Activated CD4-positive, alpha-beta T cell treated with anti-CD3 and anti-CD28 coated beads, Interleukin-2, amount 50 U/mL, for 16 hours (primary cell): ENCODE measurements at regions not wholly inside any gene's neighbourhood (a gene's known extent, or its start where the extent isn't known, plus 50 kb on each side); places are given as distances from the start of the nearest gene placed in this dataset.

Experiments
- DNase-seq: peaks from one replicate; pipeline ENCODE4 v3.0.0-alpha.2; 2020

DNA sequence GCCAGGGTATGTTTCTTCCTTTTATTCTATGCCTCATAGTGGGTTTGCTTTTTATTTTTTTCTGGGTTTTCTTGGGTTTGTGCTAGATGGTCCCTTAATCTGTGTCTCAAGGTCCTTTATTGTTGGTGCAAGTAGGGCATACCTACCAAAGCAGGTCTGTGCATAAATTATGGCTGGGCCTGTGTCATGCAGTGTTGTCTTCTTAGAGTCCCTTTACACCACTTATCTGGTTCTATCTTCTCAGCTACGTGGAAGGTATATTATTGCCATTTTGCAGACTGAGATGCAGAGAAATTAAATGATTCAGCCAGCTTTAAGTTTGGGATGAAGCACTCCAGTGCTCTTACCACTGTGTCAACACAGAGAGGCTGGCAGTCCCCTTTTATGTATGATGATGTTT, 293.5 kb upstream of the SOX2 start:
- no peak for DNase-seq

DNA sequence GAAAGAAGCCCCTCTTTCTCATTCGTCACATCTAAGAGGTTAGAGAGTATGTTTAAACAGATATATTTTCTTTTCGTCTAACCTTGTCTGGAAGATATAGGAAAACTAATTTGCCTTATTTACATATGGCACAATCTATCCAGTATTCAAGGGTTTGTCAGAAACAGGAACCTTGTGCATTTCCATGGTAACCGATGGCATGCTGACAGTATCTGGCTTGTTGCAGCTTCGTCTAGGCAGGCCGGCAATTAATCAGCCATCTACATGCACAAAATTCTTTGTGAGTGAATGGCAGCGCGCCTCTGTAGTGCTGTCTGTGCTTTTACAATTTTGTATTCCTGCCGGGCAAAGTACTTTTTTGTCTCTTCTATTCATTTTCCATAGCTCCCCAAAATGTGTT, 294.0 kb upstream of the SOX2 start:
- DNase-seq, result no peak

DNA sequence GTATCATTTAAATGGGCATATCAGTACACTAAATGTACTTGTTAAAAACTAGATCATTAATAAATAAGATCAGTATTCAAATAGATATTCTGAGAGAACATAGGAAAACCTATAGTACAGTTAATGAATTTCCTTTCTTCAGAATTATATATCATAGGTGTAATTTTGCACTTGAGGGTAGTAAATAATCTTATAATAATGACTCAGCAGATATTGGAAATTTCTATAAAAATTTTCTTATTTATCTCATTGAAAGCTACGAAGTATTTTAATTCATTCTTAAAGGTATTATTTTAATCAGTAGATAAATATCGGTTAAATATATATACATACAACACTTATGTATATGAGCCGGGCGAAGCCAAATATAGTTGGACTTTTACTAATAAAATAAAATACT, 300.9 kb upstream of the SOX2 start:
- no peak for DNase-seq

DNA sequence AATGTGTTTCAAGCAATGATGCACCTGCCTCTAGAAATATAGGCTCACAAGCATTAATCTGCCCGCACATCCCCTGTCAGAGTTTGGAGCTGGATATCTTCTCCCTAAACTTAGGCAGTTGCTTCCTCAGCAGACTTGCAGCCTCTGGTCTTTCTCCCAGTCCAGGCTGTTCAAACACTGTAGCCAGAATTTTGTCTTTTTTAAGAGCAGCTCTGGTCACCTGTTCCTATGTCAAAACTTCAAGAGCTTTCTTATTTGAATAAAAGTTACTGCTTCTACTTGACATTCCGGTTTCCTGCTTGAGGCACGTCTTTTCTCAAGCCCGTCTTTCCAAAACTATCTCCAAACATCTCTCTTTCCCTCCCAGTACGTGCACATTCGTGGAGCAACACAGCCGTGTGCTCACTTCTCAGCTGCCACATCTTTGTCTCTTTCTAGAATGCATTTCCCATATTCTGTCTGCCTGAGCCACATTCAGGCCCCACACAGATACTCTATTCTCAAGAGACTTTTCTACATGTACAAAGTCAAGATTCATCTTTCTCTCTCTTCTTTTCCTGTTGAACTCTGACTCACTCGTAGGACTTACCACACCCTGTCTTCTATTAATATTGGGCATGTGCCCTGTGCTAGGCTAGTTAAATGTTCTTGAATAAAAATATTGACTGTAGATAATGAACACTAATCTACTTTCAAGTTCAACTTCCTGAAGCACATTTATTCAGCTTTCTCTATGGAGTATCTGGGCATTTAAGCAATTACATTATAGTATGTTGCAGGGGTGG, 307.7 kb upstream of the SOX2 start:
- no peak for DNase-seq

DNA sequence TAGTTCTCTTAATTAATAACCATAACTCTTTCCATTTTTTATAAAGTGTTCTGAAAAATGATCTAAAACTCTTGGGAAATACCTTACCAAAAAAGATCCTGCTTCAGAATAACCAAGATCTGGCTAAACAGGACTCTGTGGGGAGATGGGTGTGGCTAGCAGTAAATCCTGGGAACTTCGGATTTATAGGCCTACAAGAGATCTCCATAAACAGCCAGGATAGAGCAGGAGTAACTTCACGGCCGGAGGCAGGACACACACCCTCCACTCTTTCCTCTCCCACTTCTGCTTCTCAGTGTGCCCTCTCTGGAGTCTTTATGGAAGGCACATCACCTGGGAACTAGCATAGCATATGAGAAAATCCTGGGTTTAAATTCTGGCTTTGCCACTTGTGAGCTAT, 309.4 kb upstream of the SOX2 start:
- no peak for DNase-seq

DNA sequence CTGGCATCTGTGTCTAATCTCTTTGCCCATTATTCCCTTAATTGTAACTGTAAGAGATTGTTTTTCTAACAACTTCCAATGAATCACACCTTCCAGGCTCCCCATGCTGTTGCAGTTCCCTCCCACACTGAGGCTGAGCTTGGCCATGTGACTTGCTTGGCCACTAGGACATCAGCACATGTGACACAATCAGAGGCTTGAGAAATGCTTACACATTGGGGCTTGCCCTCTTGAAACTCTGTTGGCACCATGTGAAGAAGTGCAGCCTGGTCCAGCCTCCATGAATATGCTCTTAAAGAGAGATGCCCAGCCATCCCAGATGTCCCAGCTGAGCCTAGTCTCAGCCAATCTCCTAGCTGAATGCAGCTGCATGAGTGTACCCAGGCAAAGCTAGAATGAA, 326.8 kb upstream of the SOX2 start:
- DNase-seq, result no peak

DNA sequence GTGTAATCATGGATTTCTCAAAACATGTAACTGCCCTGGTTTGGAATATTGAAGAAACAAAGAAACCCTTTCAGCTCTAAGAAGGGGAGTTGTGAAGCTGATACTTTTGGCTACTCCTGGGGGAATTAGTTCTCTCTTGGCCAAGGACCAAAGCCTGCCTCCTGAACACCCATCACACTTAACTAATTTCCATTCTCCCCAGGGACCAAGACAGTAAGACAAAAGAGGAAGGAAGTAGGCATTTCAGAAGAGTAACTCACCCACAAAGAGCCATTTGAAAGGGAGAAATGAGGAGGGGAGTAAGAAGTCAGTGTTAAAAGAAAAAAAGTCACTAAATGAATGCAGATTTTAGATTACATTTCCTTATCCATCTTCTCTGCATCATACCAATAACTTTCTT, 328.0 kb upstream of the SOX2 start:
- no peak for DNase-seq

DNA sequence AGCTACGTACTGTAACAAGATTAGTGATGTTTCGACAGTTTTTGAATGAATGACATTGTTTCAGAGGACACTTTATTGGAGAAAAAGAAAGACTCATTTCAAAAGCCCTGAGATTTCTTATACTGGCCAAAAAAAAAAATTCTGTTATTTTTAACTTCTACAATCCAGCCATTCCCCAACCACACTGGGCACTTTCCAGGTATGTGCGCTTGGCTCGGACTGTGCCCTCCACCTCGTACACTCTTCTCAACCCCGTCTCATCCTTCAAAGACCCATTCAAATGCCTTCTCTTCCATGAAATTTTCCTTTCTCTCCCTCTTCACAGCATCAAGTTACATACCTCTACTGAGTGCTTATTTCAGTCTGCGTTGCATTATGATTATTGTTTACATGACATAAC, 328.5 kb upstream of the SOX2 start:
- DNase-seq, result no peak

DNA sequence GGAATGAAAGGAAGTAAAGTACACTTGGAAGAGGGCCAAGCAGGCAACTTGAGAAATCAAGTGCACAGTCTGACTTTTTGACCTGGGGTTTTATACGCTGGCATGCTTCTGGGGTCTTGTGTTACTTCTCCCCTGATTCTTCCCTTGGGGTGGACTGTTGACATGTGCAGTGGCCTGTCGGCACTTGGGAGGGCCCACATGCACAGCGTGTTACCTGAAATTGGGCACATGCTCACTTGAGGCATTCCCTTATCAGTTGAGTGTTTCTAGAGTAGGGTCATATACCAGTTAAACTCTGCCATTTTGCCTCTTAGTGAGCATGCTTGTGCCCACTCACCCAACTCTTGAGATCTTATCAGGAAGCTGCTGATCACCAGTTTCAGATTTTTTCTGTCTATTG, 329.1 kb upstream of the SOX2 start:
- no peak for DNase-seq

DNA sequence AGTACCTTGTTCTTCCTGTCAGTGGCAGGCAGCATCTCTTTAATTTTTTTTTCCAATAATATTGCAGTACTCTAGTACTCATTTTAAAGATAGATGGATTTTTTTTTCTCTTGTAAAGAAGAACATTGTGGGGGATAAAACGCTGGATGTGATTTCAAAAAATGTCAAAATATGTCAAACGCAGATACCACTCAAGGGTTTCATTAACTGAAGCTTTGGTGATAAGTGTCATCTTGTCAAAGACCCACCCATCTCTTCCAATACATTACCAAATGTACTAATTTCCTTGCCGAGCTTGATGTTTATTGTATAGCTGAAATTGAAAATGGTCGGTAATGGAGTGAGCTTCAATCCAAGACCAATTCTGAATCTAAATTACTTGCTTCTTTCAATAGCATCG, 332.4 kb upstream of the SOX2 start:
- DNase-seq, result no peak

DNA sequence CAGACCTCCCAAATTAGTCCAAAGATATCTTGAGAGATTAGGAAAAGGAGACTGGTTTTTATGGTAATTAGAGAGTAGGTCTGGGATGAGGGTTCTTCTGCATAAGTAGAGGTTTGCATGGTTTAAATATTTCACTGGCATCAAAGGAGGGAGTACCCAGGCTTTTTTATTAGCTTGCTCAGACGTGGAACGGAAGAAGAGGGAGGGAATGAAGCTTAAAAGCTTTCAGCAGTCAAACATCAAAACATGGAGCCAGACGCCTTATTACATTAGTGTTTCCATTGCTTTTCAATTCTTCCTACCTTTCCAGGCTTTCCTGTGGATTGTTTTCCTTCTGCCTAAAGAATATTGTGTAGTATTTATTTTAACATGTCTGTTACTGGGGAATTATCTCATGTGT, 342.1 kb upstream of the SOX2 start:
- no peak for DNase-seq

DNA sequence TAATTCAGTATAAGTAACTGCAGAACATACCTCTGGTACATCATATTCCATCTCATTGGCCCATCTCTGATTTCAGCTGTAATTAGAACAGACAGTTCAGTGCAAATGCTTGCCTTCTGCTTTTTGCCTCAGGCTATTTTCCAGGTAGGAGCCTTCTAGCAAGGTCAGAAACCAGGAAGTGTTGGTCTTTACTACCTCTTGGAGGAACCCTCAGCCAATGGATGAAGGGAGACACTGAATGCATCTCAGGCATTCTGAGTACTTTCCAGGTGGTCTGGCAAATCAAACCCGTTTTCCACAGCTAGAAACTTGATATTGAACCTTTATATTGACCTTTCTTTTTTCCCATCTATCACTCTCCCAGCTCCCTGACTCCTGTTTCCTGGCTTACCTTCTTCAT, 348.5 kb upstream of the SOX2 start:
- DNase-seq, result no peak

DNA sequence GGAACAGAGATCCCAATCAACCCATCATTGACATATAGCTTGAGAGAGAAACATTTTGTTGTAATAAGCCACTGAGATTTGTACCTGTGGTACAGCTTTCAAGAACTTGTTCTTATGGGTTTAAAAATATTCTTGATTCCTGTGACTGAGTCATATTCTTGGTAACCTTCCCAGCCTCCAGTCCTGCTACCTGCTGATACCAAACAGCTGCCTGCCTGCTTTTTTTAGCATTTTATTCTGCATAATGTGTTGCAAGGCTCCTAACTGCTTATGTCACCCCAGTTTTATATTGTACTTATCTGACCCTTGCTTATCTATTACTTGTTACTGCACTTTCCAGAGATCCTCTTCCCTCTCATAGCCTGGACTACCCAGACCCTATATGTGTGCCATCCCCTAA, 349.3 kb upstream of the SOX2 start:
- DNase-seq, result no peak

DNA sequence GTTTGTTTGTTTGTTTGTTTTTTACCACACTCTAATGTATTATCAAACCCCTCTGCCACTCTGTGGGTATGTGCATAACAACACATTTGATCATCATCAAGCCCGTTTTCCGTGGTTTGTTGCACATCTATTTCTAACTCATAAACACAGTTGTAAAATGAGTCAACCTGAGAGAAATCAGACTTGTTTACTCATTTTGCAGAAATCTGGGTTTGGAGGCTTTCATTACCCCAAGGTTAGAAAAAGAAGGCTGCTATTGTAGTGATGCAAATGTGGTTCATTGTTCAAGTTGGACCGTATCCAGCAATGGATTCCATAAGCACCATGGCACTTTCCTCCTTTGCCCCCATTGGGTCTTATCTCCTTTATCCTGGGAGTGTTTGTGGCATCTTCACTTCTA, 353.2 kb upstream of the SOX2 start:
- DNase-seq, result peak; percentile 62

DNA sequence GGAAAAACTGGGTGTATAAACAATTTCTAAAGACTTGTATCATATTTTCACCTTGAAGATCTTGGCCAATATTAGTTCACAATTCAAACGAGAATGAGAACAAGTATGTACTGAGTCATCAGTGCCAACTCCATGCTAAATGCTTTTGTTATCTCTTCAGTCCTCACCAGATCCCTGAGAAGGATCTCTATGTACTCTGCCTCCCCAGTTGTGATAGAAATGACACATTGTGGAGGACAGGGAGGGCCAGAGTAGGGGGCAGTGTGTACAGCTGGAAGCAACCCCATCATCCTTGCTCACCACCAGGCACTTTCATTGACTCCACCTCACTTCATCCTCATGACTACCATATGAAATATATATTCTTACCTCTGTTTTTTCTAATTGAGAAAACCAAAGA, 353.7 kb upstream of the SOX2 start:
- DNase-seq, result no peak

DNA sequence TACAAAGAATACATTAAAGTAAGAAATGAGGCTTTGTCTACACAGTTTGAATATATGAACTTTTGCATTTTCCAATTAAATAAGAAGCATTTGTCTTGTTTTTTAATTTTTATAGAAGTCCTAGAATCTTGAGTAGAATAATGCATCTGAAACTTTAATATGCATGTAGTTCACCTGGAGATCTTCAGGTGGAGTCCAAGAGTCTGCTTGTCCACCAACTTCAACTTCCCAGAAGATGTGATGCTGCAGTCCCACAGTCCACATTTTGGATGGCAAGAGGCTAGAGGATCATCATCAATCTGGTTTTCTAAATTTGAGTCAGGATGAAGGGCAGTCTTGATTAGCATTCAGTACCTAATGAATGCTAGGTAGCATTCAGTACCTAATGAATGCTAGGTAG, 357.6 kb upstream of the SOX2 start:
- no peak for DNase-seq

DNA sequence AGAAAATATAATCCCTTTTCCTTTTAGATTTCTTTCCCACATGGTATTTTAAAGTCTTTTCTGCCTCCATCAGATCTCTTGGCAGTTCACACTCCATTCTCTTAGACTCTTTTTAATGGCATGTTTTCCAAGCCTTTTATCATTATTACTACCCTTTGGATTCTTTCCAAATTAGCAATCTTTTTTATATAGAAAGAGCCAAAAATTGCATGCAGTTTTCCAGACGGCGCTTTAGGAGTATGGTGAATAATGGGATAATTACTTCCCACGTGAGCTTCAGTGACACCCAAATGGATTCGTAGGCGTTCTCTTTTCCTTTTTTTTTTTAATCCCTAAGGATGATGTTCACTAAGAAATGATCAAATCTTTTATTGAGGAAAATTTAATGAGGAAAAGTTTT, 354.8 kb upstream of the DNAJC19 start:
- DNase-seq, result no peak

DNA sequence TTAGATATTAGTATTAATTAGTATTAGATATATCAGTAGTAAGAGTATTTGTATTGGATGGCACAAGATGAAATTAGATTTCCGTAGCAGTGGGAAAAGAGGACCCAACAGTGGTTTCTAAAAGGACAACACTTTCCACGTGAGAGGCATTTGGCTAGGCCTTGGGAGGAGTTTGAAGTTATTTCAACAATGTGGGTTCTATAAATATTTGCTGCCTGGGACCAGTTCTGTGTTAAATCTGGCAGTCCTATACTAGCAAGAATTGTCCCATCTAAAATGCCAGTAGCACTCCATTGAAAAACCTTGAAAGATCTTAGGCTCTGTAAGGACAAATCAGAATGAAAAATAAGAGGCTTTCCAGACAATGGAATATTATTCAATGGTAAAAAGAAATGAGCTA, 347.1 kb upstream of the DNAJC19 start:
- no peak for DNase-seq

DNA sequence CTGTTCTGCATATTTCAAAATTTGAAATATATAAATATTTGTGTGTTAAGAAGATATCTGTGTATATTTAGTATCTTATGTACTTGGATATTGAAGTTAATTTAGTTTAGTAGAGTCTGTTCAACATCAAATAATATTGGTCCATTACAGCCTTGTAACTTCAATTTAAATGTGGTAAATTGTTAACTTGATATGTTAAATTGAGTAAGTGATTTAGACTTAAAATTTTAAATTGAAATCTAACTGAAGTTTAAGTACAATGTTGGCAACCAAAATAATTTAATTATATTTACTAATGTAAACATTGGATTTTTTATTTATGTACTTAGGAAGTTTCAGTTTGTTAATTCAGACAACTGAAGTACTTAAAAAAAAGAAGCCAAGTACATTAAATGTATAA, 343.9 kb upstream of the DNAJC19 start:
- DNase-seq, result no peak

DNA sequence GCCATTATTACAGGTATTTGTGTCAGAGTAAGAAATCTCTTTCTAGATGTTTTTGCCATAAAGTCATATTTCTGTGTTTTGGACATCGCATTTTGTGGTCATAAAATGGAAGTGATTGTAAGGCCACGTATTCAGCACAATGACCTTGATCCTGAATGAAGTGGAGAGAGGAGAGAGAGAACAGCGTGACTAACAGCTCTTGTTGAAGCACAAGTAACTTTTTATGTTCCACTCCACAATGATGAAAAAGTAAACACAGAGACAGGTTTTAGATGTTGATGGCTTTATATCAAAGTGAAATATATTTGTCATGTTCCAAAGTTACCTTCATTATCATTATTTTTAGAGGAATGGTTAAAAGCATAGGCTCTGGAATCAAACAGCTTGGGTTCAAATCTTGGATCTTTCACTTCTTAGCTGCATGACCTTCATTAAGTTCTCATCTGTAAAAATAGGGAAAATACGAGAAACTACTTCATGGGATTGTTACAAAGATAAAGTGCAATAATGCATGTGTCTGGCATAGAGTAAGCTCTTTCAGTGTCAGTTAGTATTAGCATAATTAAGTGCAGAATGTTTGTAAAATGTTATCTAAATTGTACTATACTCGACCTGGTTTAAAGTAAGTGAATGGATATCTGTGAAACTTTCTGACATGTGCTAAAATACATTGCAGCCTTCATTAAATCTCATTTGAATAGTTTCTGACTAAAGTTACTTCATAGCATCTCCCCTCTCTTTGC, 341.5 kb upstream of the DNAJC19 start:
- DNase-seq, result no peak

DNA sequence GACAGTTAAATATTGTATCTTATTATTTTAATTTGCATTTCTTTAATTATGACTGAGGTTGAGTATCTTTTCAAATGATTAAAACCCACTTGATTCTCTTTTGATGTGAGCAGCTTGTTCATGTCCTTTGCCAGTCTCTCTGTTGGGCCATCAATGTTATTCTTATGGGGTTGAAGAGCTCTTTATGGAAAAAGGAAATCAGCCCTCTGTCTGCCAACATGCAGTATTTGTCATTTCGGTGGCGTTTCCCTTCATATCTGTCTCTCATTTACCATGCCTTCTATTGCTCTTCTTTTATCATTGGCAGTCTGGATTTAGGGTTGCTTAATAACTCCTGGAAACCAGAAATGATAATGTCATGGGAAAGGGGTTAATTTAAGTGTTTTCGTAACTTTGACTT, 340.7 kb upstream of the DNAJC19 start:
- DNase-seq, result no peak

DNA sequence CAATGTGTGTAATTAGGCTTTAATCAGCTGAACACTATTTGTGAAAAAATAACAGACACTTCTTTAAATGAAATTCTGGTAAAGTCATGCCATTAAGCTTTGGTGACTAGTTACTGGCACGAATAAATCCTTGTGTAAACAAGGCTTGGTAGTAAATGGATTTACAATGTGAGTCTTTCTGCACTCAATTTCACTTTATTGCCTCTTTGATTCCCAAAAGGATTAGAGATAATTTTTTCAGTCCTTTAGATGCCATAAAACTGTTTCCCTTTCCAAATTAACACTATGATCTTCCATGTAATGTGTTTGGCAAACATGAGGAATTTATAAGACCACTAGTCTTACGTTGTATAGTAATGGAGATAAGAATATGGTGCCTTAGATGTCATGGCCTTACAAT, 339.5 kb upstream of the DNAJC19 start:
- no peak for DNase-seq

DNA sequence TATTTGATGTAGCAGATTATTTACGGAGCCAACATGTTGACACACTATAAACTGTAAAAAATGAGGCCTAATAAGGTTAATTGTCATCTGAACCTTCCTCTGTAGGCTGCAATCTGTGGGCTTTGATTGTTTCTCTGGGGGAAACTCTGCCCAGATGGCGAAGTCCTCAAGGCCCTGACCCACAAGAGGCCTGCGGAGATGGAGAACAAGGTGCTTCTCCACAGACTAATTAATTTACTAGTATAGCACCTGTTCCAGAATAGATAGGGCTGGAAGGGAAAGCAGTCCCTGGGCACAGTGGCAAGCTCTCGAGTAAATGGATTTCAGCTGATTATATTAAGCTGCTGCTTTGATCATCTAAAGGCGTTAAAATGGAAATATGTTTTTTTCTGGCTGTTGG, 338.8 kb upstream of the DNAJC19 start:
- no peak for DNase-seq

DNA sequence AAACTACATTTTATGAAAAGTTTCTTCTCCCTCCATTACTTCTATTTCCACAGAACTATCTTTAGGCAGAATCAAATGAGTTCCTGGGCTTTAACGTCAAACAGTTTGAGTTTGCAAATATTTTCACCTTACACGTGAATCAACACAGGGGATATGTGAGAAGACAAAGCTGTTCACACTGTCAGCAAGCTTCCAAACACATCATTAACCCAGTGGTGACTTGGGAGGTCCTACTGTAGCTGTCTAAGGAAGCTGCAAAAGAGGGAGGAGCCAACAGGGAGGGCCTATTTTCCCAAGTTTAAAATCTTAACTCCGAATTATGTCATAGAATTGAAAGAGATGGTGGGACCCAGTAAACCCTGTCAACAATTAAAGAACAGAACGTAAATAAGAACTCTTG, 337.8 kb upstream of the DNAJC19 start:
- no peak for DNase-seq

DNA sequence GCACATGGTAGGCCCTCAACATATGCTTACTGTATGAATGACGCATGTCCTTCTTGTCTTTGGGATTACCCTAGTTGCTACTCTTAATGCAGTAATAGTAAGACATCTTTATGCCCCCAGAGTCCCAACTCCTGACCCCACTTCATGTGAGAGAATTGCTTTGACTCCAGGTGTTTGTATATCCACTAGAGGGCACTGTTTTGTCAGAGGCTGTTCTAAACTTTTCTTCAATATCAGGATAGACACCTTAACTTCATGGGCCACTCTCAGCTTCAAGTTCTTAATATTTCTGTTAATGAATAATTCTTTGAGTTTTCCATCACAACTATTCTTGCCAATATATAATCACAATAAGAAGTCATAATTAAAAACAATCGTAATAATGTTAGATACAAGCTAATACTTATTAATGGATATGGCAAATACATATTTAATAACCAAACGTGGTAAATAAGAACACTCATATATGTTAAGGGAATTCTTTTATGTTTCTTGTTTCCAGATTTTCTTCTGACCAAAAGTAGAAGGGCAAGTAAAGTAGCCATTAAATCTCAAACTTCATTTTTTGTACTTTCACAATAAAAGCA, 337.2 kb upstream of the DNAJC19 start:
- DNase-seq, result peak; percentile 37
